ENCODE measurements at regions not wholly inside any gene's neighbourhood (a gene's known extent, or its start where the extent isn't known, plus 50 kb on each side); places are given as distances from the start of the nearest gene placed in this dataset.

- Mint-ChIP-seq H3K27ac (no peak overlapping the region), H3K27me3 (no peaks in the 10 kb centered on the region), H3K36me3 (ENCODE audit: low read depth) (no peaks in the 10 kb centered on the region), H3K9me3 (peaks cover 8% of the 10 kb centered on the region), H3K4me3 (no peak overlapping the region), H3K4me1 (ENCODE audit: low read depth) (no peaks in the 10 kb centered on the region)
- intact Hi-C loops (cut with micrococcal nuclease) = no loop called here
Observed at GRCh38 chr5:51651889-51652288, 268.6 kb downstream of the ISL1 start.

- no peak overlapping the region for H3K27ac Mint-ChIP-seq
- intact Hi-C loops (cut with micrococcal nuclease) = no loop called here
- H3K36me3 Mint-ChIP-seq (ENCODE audit: low read depth) = no peaks in the 10 kb centered on the region
- H3K9me3 Mint-ChIP-seq = no peaks in the 10 kb centered on the region
- no peaks in the 10 kb centered on the region for H3K27me3 Mint-ChIP-seq
- H3K4me3 Mint-ChIP-seq = no peak overlapping the region
- no peaks in the 10 kb centered on the region for H3K4me1 Mint-ChIP-seq (ENCODE audit: low read depth)
Observed at GRCh38 chr5:51652980-51653379, 269.7 kb downstream of the ISL1 start.

- H3K27me3 Mint-ChIP-seq = no peaks in the 10 kb centered on the region
- H3K9me3 Mint-ChIP-seq = no peaks in the 10 kb centered on the region
- no peaks in the 10 kb centered on the region for H3K36me3 Mint-ChIP-seq (ENCODE audit: low read depth)
- H3K4me1 Mint-ChIP-seq (ENCODE audit: low read depth) = no peaks in the 10 kb centered on the region
- no peak overlapping the region for H3K4me3 Mint-ChIP-seq
- H3K27ac Mint-ChIP-seq = no peak overlapping the region
- intact Hi-C loops (cut with micrococcal nuclease) = no loop called here
Observed at GRCh38 chr5:51657340-51658240, 274.3 kb downstream of the ISL1 start.

- no peak overlapping the region for H3K4me3 Mint-ChIP-seq
- H3K4me1 Mint-ChIP-seq (ENCODE audit: low read depth) = no peaks in the 10 kb centered on the region
- intact Hi-C loops (cut with micrococcal nuclease) = no loop called here
- no peaks in the 10 kb centered on the region for H3K36me3 Mint-ChIP-seq (ENCODE audit: low read depth)
- H3K27me3 Mint-ChIP-seq = no peaks in the 10 kb centered on the region
- no peaks in the 10 kb centered on the region for H3K9me3 Mint-ChIP-seq
- no peak overlapping the region for H3K27ac Mint-ChIP-seq
Observed at GRCh38 chr5:51661646-51662265, 278.5 kb downstream of the ISL1 start.

- Mint-ChIP-seq H3K4me1 (ENCODE audit: low read depth) (no peaks in the 10 kb centered on the region), H3K4me3 (no peak overlapping the region), H3K27me3 (no peaks in the 10 kb centered on the region), H3K9me3 (no peaks in the 10 kb centered on the region), H3K36me3 (ENCODE audit: low read depth) (no peaks in the 10 kb centered on the region), H3K27ac (no peak overlapping the region)
- intact Hi-C loops (cut with micrococcal nuclease) = no loop called here
Observed at GRCh38 chr5:51664491-51665250, 281.4 kb downstream of the ISL1 start.

- H3K9me3 Mint-ChIP-seq = no peaks in the 10 kb centered on the region
- intact Hi-C loops (cut with micrococcal nuclease) = no loop called here
- no peak overlapping the region for H3K27ac Mint-ChIP-seq
- H3K4me1 Mint-ChIP-seq (ENCODE audit: low read depth) = no peaks in the 10 kb centered on the region
- no peaks in the 10 kb centered on the region for H3K36me3 Mint-ChIP-seq (ENCODE audit: low read depth)
- no peaks in the 10 kb centered on the region for H3K27me3 Mint-ChIP-seq
- no peak overlapping the region for H3K4me3 Mint-ChIP-seq
Observed at GRCh38 chr5:51665251-51665593, 282.0 kb downstream of the ISL1 start.

- Mint-ChIP-seq H3K27ac (no peak overlapping the region), H3K4me1 (ENCODE audit: low read depth) (no peaks in the 10 kb centered on the region), H3K27me3 (no peaks in the 10 kb centered on the region), H3K9me3 (peaks cover 23% of the 10 kb centered on the region), H3K4me3 (no peak overlapping the region), H3K36me3 (ENCODE audit: low read depth) (no peaks in the 10 kb centered on the region)
- intact Hi-C loops (cut with micrococcal nuclease) = no loop called here
Observed at GRCh38 chr5:51669095-51669494, 285.8 kb downstream of the ISL1 start.

GRCh38 chr5:51678330-51678729, 295.1 kb downstream of the ISL1 start:
- Mint-ChIP-seq H3K27ac (no peak overlapping the region), H3K4me3 (no peak overlapping the region), H3K4me1 (ENCODE audit: low read depth) (no peaks in the 10 kb centered on the region), H3K36me3 (ENCODE audit: low read depth) (no peaks in the 10 kb centered on the region), H3K9me3 (no peaks in the 10 kb centered on the region), H3K27me3 (no peaks in the 10 kb centered on the region)
- intact Hi-C loops (cut with micrococcal nuclease) = no loop called here

- no peaks in the 10 kb centered on the region for H3K4me1 Mint-ChIP-seq (ENCODE audit: low read depth)
Observed at GRCh38 chr5:51679286-51679685, 296.0 kb downstream of the ISL1 start.

GRCh38 chr5:51684794-51685355, 301.6 kb downstream of the ISL1 start:
- Mint-ChIP-seq H3K36me3 (ENCODE audit: low read depth) (no peaks in the 10 kb centered on the region), H3K27ac (no peak overlapping the region), H3K9me3 (peaks cover 6% of the 10 kb centered on the region), H3K4me1 (ENCODE audit: low read depth) (no peaks in the 10 kb centered on the region), H3K4me3 (no peak overlapping the region), H3K27me3 (no peaks in the 10 kb centered on the region)
- intact Hi-C loops (cut with micrococcal nuclease) = no loop called here

More at GRCh38 chr5:51679286-51679685, 296.0 kb downstream of the ISL1 start:
- intact Hi-C loops (cut with micrococcal nuclease) = no loop called here
- Mint-ChIP-seq H3K27me3 (no peaks in the 10 kb centered on the region), H3K9me3 (no peaks in the 10 kb centered on the region), H3K27ac (no peak overlapping the region), H3K36me3 (ENCODE audit: low read depth) (no peaks in the 10 kb centered on the region), H3K4me3 (no peak overlapping the region)

GRCh38 chr5:51685419-51685818, 302.2 kb downstream of the ISL1 start:
- H3K27me3 Mint-ChIP-seq = no peaks in the 10 kb centered on the region
- peaks cover 8% of the 10 kb centered on the region for H3K9me3 Mint-ChIP-seq
- intact Hi-C loops (cut with micrococcal nuclease) = no loop called here
- H3K27ac Mint-ChIP-seq = no peak overlapping the region
- no peaks in the 10 kb centered on the region for H3K4me1 Mint-ChIP-seq (ENCODE audit: low read depth)
- no peaks in the 10 kb centered on the region for H3K36me3 Mint-ChIP-seq (ENCODE audit: low read depth)
- no peak overlapping the region for H3K4me3 Mint-ChIP-seq

GRCh38 chr5:51686622-51687021, 303.4 kb downstream of the ISL1 start:
- Mint-ChIP-seq H3K27me3 (no peaks in the 10 kb centered on the region), H3K9me3 (peaks cover 16% of the 10 kb centered on the region), H3K4me3 (no peak overlapping the region), H3K36me3 (ENCODE audit: low read depth) (no peaks in the 10 kb centered on the region), H3K4me1 (ENCODE audit: low read depth) (no peaks in the 10 kb centered on the region), H3K27ac (no peak overlapping the region)
- intact Hi-C loops (cut with micrococcal nuclease) = no loop called here

GRCh38 chr5:51691538-51692079, 308.4 kb downstream of the ISL1 start:
- Mint-ChIP-seq H3K4me1 (ENCODE audit: low read depth) (no peaks in the 10 kb centered on the region), H3K36me3 (ENCODE audit: low read depth) (no peaks in the 10 kb centered on the region), H3K9me3 (peaks cover 40% of the 10 kb centered on the region), H3K4me3 (no peak overlapping the region), H3K27me3 (no peaks in the 10 kb centered on the region), H3K27ac (no peak overlapping the region)
- intact Hi-C loops (cut with micrococcal nuclease) = no loop called here

GRCh38 chr5:51694826-51695225, 311.6 kb downstream of the ISL1 start:
- H3K4me3 Mint-ChIP-seq = no peak overlapping the region
- no peaks in the 10 kb centered on the region for H3K36me3 Mint-ChIP-seq (ENCODE audit: low read depth)
- no peaks in the 10 kb centered on the region for H3K4me1 Mint-ChIP-seq (ENCODE audit: low read depth)
- no peaks in the 10 kb centered on the region for H3K27me3 Mint-ChIP-seq
- peaks cover 61% of the 10 kb centered on the region for H3K9me3 Mint-ChIP-seq
- H3K27ac Mint-ChIP-seq = no peak overlapping the region
- intact Hi-C loops (cut with micrococcal nuclease) = no loop called here

Data from dendritic cell treated with granulocyte-macrophage colony-stimulating factor and Interleukin-4, amounts not matched to agents 40 ng/mL and 50 ng/mL, for 4 days (primary cell).